ENCODE measurements at regions not wholly inside any gene's neighbourhood (a gene's known extent, or its start where the extent isn't known, plus 50 kb on each side); places are given as distances from the start of the nearest gene placed in this dataset.
"Not testable (repeated sequence)": the region's sequence is repeated elsewhere in the genome, so short reads cannot be mapped to it uniquely, and the experiment has no call there.

- no peaks in the 10 kb centered on the region for H3K27me3 ChIP-seq (ENCODE audit: control insufficient read depth, insufficient read depth, low read length)
- H3K4me1 ChIP-seq (ENCODE audit: control insufficient read depth, insufficient read depth, low read length), result no peaks in the 10 kb centered on the region
- no peaks in the 10 kb centered on the region for H3K36me3 ChIP-seq (ENCODE audit: insufficient read depth, low read length)
- no peaks in the 10 kb centered on the region for H3K9me3 ChIP-seq (replicated peaks; ENCODE audit: low read length)
- no peak overlapping the region for H3K4me2 ChIP-seq (ENCODE audit: low read length)
- no peak overlapping the region for H3K9ac ChIP-seq (ENCODE audit: low read depth, low read length)
- H3K4me3 ChIP-seq (ENCODE audit: low read length), result no peak overlapping the region
These were observed 843.8 kb downstream of the DTWD2 start for GRCh38 chr5:118144540-118144939.

DNA sequence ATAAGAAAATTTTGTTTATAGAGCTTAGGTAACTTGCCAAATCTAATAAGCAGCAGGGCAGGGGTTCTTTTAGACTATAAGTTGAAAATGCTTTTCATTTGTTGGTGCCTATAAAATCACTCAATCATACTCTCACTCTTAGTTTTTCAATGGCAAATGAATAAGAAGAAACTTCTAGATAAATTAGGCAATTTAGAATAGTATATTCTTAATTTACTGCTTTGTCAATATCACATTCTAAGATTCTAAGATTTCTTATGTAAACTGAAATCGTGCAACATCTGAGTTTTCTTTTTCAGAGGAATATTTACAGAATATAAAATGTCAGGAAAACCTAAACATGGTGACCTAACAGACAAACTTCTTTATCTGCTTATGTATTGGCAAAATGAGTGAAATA, 849.0 kb downstream of the DTWD2 start:
- Histone ChIP-seq H3K9ac (ENCODE audit: low read depth, low read length) (no peak overlapping the region), H3K4me2 (ENCODE audit: low read length) (no peak overlapping the region), H3K36me3 (ENCODE audit: insufficient read depth, low read length) (no peaks in the 10 kb centered on the region), H3K9me3 (replicated peaks; ENCODE audit: low read length) (no peaks in the 10 kb centered on the region), H3K4me3 (ENCODE audit: low read length) (no peak overlapping the region), H3K27me3 (ENCODE audit: control insufficient read depth, insufficient read depth, low read length) (no peaks in the 10 kb centered on the region), H3K4me1 (ENCODE audit: control insufficient read depth, insufficient read depth, low read length) (no peaks in the 10 kb centered on the region)

- no peaks in the 10 kb centered on the region for H3K4me1 ChIP-seq (ENCODE audit: control insufficient read depth, insufficient read depth, low read length)
- H3K4me2 ChIP-seq (ENCODE audit: low read length), result no peak overlapping the region
- H3K4me3 ChIP-seq (ENCODE audit: low read length), result no peak overlapping the region
- no peaks in the 10 kb centered on the region for H3K9me3 ChIP-seq (replicated peaks; ENCODE audit: low read length)
- H3K9ac ChIP-seq (ENCODE audit: low read depth, low read length), result no peak overlapping the region
- no peaks in the 10 kb centered on the region for H3K36me3 ChIP-seq (ENCODE audit: insufficient read depth, low read length)
- no peaks in the 10 kb centered on the region for H3K27me3 ChIP-seq (ENCODE audit: control insufficient read depth, insufficient read depth, low read length)
These were observed 862.2 kb downstream of the DTWD2 start for GRCh38 chr5:118126159-118126558.

GRCh38 chr5:118125687-118126086, 862.7 kb downstream of the DTWD2 start:
- H3K4me2 ChIP-seq (ENCODE audit: low read length), result no peak overlapping the region
- H3K36me3 ChIP-seq (ENCODE audit: insufficient read depth, low read length), result no peaks in the 10 kb centered on the region
- no peaks in the 10 kb centered on the region for H3K9me3 ChIP-seq (replicated peaks; ENCODE audit: low read length)
- H3K9ac ChIP-seq (ENCODE audit: low read depth, low read length), result no peak overlapping the region
- H3K4me3 ChIP-seq (ENCODE audit: low read length), result no peak overlapping the region
- no peaks in the 10 kb centered on the region for H3K27me3 ChIP-seq (ENCODE audit: control insufficient read depth, insufficient read depth, low read length)
- no peaks in the 10 kb centered on the region for H3K4me1 ChIP-seq (ENCODE audit: control insufficient read depth, insufficient read depth, low read length)

- Histone ChIP-seq H3K9ac (ENCODE audit: low read depth, low read length) (no peak overlapping the region), H3K27me3 (ENCODE audit: control insufficient read depth, insufficient read depth, low read length) (no peaks in the 10 kb centered on the region), H3K4me3 (ENCODE audit: low read length) (no peak overlapping the region), H3K4me2 (ENCODE audit: low read length) (no peak overlapping the region), H3K9me3 (replicated peaks; ENCODE audit: low read length) (no peaks in the 10 kb centered on the region), H3K36me3 (ENCODE audit: insufficient read depth, low read length) (no peaks in the 10 kb centered on the region), H3K4me1 (ENCODE audit: control insufficient read depth, insufficient read depth, low read length) (no peaks in the 10 kb centered on the region)
These were observed 867.1 kb downstream of the DTWD2 start for GRCh38 chr5:118121258-118121657.

GRCh38 chr5:118115791-118116190, 872.6 kb downstream of the DTWD2 start:
- Histone ChIP-seq H3K9ac (ENCODE audit: low read depth, low read length) (no peak overlapping the region), H3K4me1 (ENCODE audit: control insufficient read depth, insufficient read depth, low read length) (no peaks in the 10 kb centered on the region), H3K9me3 (replicated peaks; ENCODE audit: low read length) (no peaks in the 10 kb centered on the region), H3K4me3 (ENCODE audit: low read length) (no peak overlapping the region), H3K27me3 (ENCODE audit: control insufficient read depth, insufficient read depth, low read length) (no peaks in the 10 kb centered on the region), H3K4me2 (ENCODE audit: low read length) (no peak overlapping the region), H3K36me3 (ENCODE audit: insufficient read depth, low read length) (no peaks in the 10 kb centered on the region)

GRCh38 chr5:118111956-118112355, 876.4 kb downstream of the DTWD2 start:
- H3K27me3 ChIP-seq (ENCODE audit: control insufficient read depth, insufficient read depth, low read length), result no peaks in the 10 kb centered on the region
- H3K4me3 ChIP-seq (ENCODE audit: low read length), result no peak overlapping the region
- H3K9ac ChIP-seq (ENCODE audit: low read depth, low read length), result no peak overlapping the region
- H3K36me3 ChIP-seq (ENCODE audit: insufficient read depth, low read length), result no peaks in the 10 kb centered on the region
- no peak overlapping the region for H3K4me2 ChIP-seq (ENCODE audit: low read length)
- H3K9me3 ChIP-seq (replicated peaks; ENCODE audit: low read length), result no peaks in the 10 kb centered on the region
- H3K4me1 ChIP-seq (ENCODE audit: control insufficient read depth, insufficient read depth, low read length), result no peaks in the 10 kb centered on the region

GRCh38 chr5:118107246-118107645, 881.1 kb downstream of the DTWD2 start:
- not testable (repeated sequence) for H3K4me1 ChIP-seq (ENCODE audit: control insufficient read depth, insufficient read depth, low read length); H3K9ac ChIP-seq (ENCODE audit: low read depth, low read length); H3K4me3 ChIP-seq (ENCODE audit: low read length); H3K36me3 ChIP-seq (ENCODE audit: insufficient read depth, low read length); H3K27me3 ChIP-seq (ENCODE audit: control insufficient read depth, insufficient read depth, low read length); H3K9me3 ChIP-seq (replicated peaks; ENCODE audit: low read length); H3K4me2 ChIP-seq (ENCODE audit: low read length)

- Histone ChIP-seq H3K27me3 (ENCODE audit: control insufficient read depth, insufficient read depth, low read length) (no peaks in the 10 kb centered on the region), H3K4me3 (ENCODE audit: low read length) (no peak overlapping the region), H3K9ac (ENCODE audit: low read depth, low read length) (no peak overlapping the region), H3K4me1 (ENCODE audit: control insufficient read depth, insufficient read depth, low read length) (no peaks in the 10 kb centered on the region), H3K4me2 (ENCODE audit: low read length) (no peak overlapping the region), H3K9me3 (replicated peaks; ENCODE audit: low read length) (no peaks in the 10 kb centered on the region), H3K36me3 (ENCODE audit: insufficient read depth, low read length) (no peaks in the 10 kb centered on the region)
These were observed 889.6 kb downstream of the DTWD2 start for GRCh38 chr5:118098716-118099115.

DNA sequence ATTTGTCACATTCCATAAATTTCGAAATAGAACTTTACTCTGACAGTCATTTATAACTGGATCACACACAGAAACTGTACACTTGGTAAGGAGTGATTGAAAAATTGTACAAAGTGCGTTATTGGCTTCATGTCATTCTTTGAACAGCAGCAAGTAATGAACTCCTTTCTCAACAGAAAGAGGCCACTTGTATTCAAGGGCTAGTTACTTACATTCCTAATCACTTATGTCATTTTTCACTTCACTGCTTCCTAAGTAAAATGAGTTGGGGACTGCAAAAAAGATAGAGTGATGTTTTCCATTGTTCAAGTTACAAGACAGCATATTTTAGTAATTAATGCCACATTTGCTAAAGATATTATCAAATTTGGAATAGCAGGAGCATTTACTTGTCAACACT, 893.2 kb downstream of the DTWD2 start:
- no peaks in the 10 kb centered on the region for H3K4me1 ChIP-seq (ENCODE audit: control insufficient read depth, insufficient read depth, low read length)
- H3K36me3 ChIP-seq (ENCODE audit: insufficient read depth, low read length), result no peaks in the 10 kb centered on the region
- no peak overlapping the region for H3K4me2 ChIP-seq (ENCODE audit: low read length)
- no peaks in the 10 kb centered on the region for H3K27me3 ChIP-seq (ENCODE audit: control insufficient read depth, insufficient read depth, low read length)
- H3K4me3 ChIP-seq (ENCODE audit: low read length), result no peak overlapping the region
- H3K9me3 ChIP-seq (replicated peaks; ENCODE audit: low read length), result no peaks in the 10 kb centered on the region
- no peak overlapping the region for H3K9ac ChIP-seq (ENCODE audit: low read depth, low read length)

- Histone ChIP-seq H3K4me3 (ENCODE audit: low read length) (no peak overlapping the region), H3K4me1 (ENCODE audit: control insufficient read depth, insufficient read depth, low read length) (no peaks in the 10 kb centered on the region), H3K9ac (ENCODE audit: low read depth, low read length) (no peak overlapping the region), H3K9me3 (replicated peaks; ENCODE audit: low read length) (no peaks in the 10 kb centered on the region), H3K36me3 (ENCODE audit: insufficient read depth, low read length) (no peaks in the 10 kb centered on the region), H3K27me3 (ENCODE audit: control insufficient read depth, insufficient read depth, low read length) (no peaks in the 10 kb centered on the region), H3K4me2 (ENCODE audit: low read length) (no peak overlapping the region)
These were observed 899.9 kb downstream of the DTWD2 start for GRCh38 chr5:118088448-118088847.

DNA sequence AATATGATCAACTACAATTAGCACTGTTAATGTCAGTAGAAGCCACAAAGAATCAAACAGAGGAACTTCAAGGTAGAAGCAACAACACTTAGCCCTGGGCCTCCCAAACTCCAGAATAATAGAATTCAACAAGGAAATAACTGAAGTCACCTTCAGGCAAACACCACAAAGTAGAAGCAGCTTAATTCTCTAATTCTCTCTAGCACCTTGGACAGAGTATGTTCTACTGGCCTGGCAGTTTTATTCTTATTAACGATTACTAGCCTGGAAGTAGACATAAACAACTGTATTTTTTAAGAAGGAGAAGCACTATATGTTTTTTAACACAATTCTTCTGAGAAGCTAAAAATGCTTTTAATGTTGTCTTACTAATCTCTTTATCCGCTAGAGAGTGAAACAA, 911.9 kb downstream of the DTWD2 start:
- H3K27me3 ChIP-seq (ENCODE audit: control insufficient read depth, insufficient read depth, low read length), result no peaks in the 10 kb centered on the region
- H3K9ac ChIP-seq (ENCODE audit: low read depth, low read length), result no peak overlapping the region
- no peak overlapping the region for H3K4me2 ChIP-seq (ENCODE audit: low read length)
- H3K4me1 ChIP-seq (ENCODE audit: control insufficient read depth, insufficient read depth, low read length), result no peaks in the 10 kb centered on the region
- H3K4me3 ChIP-seq (ENCODE audit: low read length), result no peak overlapping the region
- H3K36me3 ChIP-seq (ENCODE audit: insufficient read depth, low read length), result no peaks in the 10 kb centered on the region
- H3K9me3 ChIP-seq (replicated peaks; ENCODE audit: low read length), result no peaks in the 10 kb centered on the region

Data from skeletal muscle satellite cell (primary cell).